OCI-LY7 (cell line): ENCODE measurements at regions not wholly inside any gene's neighbourhood (a gene's known extent, or its start where the extent isn't known, plus 50 kb on each side); places are given as distances from the start of the nearest gene placed in this dataset.

ENCODE experiments used
- EZH2phosphoT487 ChIP-seq: fragments of 200-600 bp; sonication (generic); IDR thresholded peaks from 2 replicates; pipeline ENCODE4 v1.6.1; 2018; ENCODE audit warnings: low read depth, borderline replicate concordance, mild to moderate bottlenecking, mixed run types, antibody characterized with exemption, low read length, moderate library complexity, mixed read lengths
- TF ChIP-seq, protein P1 (sequence below): fragments of 200-600 bp; sonication (generic); conservative IDR thresholded peaks from 2 replicates; pipeline ENCODE4 v1.5.1; 2014; ENCODE audit warnings: mild to moderate bottlenecking, antibody characterized with exemption, low read length, moderate library complexity, mixed read lengths

DNA sequence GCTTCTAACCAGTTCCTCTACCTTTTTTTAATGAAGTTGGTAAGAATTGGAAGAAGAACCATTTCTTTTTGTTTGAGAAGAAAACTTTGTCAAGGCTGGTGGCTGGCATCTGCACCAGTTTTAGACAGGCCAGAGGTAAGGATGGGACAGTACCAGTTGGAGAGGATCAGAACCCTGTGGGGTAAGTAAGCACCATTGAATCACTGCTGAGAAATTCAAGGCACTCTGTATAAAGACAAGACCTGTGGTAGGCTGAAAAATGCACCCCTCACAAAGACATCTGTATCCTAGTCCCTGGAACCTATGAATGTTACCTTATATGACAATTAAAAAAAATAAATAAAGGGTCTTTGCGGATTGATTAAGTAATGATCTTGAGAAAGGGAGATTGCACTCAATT, 166.7 kb upstream of the NRP1 start:
- TF ChIP-seq, protein P1, sequence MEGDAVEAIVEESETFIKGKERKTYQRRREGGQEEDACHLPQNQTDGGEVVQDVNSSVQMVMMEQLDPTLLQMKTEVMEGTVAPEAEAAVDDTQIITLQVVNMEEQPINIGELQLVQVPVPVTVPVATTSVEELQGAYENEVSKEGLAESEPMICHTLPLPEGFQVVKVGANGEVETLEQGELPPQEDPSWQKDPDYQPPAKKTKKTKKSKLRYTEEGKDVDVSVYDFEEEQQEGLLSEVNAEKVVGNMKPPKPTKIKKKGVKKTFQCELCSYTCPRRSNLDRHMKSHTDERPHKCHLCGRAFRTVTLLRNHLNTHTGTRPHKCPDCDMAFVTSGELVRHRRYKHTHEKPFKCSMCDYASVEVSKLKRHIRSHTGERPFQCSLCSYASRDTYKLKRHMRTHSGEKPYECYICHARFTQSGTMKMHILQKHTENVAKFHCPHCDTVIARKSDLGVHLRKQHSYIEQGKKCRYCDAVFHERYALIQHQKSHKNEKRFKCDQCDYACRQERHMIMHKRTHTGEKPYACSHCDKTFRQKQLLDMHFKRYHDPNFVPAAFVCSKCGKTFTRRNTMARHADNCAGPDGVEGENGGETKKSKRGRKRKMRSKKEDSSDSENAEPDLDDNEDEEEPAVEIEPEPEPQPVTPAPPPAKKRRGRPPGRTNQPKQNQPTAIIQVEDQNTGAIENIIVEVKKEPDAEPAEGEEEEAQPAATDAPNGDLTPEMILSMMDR: no peak
- no peak for TF ChIP-seq EZH2phosphoT487
